Astrocyte of the cerebellum (primary cell): ENCODE measurements at regions not wholly inside any gene's neighbourhood (a gene's known extent, or its start where the extent isn't known, plus 50 kb on each side); places are given as distances from the start of the nearest gene placed in this dataset.
A peak's percentile ranks its signal among the peaks of the same experiment; 100 is the strongest.

Experiments
- DNase-seq: peaks from one replicate; pipeline ENCODE4 v3.0.0-alpha.2; 2011; ENCODE audit warnings: low read depth
- H3K4me3 ChIP-seq: 2 replicates; pipeline ENCODE4 v1.5.1; 2011; ENCODE audit warnings: mild to moderate bottlenecking, low read depth, low read length, moderate library complexity
- in situ Hi-C: cut with HindIII; loops from 2 replicates; pipeline ENCODE4 v1.10.0; 2017; ENCODE audit warnings: low sequenced_read_pairs
- TF ChIP-seq, protein P1 (sequence below): IDR thresholded peaks from 2 replicates; pipeline ENCODE4 v1.5.1; 2012; ENCODE audit warnings: low read length, low read depth, moderate library complexity, mild to moderate bottlenecking; ENCODE audit errors: missing control alignments

DNA sequence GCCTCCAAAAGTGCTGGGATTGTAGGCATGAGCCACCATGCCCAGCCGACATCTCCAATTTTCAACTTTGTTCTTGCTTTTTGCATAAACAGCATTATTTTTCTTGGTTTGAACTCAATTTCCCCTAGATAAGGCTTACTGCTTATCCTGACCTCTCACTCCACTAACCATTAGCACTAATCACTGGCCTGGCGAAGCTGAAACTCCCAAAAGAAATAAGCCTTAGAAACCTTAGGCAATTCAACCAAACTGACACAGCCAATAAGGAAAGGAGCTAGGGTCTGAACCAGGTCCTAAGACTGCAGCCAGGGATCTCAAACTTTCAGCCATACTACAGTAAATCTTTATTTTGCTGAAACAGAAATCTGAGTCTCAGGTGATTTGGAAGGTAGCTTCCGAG, 448.0 kb downstream of the RMST start:
- in situ Hi-C loops: no loop called here
- DNase-seq: no peak
- TF ChIP-seq, protein P1, sequence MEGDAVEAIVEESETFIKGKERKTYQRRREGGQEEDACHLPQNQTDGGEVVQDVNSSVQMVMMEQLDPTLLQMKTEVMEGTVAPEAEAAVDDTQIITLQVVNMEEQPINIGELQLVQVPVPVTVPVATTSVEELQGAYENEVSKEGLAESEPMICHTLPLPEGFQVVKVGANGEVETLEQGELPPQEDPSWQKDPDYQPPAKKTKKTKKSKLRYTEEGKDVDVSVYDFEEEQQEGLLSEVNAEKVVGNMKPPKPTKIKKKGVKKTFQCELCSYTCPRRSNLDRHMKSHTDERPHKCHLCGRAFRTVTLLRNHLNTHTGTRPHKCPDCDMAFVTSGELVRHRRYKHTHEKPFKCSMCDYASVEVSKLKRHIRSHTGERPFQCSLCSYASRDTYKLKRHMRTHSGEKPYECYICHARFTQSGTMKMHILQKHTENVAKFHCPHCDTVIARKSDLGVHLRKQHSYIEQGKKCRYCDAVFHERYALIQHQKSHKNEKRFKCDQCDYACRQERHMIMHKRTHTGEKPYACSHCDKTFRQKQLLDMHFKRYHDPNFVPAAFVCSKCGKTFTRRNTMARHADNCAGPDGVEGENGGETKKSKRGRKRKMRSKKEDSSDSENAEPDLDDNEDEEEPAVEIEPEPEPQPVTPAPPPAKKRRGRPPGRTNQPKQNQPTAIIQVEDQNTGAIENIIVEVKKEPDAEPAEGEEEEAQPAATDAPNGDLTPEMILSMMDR: no peak
- H3K4me3 ChIP-seq: no peak overlapping the region

DNA sequence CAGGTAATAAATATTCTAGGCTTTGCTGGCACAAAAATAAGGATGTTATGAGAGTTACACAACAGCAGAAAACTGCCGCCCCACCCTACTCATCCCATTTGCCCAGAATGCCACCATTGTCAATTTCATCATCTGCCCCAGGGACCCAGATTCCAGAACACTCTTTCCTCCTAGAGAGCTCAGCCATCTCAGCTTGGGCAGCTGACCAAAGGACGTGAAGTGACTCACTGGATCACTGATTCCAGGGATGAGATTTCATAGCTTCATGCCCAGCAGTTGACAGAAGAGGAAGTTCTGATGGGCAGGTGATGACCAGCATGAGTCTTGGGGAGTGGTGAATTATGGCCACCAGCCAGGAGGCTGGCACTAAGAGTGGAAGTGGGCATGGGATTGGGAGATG, 450.3 kb downstream of the RMST start:
- in situ Hi-C loops: no loop called here
- DNase-seq: no peak
- no peak overlapping the region for H3K4me3 ChIP-seq
- TF ChIP-seq, protein P1: no peak

DNA sequence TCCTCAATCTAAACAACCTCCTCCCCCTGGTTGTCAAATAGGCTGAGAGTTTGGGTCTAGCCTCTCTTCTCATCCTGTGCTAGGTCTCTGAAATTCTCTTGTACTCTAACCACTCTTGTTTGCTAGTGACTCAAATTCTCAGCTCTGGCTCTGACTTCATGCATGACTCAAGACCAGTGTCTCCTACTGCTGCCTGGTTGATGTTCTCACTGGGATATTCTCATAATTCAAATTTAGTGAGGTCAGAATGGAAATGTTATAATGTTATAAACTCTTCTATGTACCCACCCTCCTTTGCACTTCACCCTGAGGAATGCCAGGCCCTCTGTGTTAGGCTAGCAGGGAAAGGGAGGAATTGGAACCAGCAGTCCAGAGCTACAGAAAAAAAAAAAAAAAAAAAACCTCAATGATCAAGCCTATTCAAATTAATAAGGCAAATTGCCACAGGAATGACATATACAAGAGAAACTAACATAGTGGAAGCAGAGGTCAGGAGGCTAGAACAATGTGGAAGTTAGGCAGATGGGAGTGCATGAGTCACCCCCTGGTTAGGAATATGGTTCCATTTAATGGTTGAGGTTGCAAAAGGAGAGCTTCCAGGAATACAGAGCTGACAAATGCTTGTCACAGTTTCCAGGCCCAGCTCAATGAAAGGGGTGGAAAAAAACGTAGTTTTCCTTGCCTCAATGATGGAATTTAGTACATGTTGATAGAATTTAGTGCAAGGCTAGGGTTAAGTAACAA, 459.5 kb downstream of the RMST start:
- H3K4me3 ChIP-seq: no peak overlapping the region
- DNase-seq: peak; percentile 90
- in situ Hi-C loops: no loop called here
- TF ChIP-seq, protein P1: no peak

DNA sequence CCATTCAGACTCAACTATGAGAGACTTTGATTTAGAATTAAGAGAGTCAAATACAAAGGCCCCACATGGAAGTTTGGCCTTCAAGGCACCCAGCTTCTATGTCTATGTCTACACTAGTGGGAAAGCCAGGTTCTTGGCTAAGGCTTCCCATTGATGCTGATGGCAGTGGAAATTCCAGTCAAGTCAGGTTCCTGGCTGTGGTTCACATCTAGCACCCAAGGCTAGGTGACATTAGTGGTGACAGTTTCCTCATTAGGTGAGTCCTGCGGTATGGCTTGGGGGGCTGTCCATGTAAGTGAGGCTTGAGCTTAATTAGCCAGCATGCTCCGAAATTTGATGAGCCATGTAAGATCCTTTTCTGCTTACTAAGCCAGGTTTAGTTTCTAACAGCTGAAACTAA, 460.9 kb downstream of the RMST start:
- in situ Hi-C loops: no loop called here
- DNase-seq: no peak
- TF ChIP-seq, protein P1: no peak
- H3K4me3 ChIP-seq: no peak overlapping the region

DNA sequence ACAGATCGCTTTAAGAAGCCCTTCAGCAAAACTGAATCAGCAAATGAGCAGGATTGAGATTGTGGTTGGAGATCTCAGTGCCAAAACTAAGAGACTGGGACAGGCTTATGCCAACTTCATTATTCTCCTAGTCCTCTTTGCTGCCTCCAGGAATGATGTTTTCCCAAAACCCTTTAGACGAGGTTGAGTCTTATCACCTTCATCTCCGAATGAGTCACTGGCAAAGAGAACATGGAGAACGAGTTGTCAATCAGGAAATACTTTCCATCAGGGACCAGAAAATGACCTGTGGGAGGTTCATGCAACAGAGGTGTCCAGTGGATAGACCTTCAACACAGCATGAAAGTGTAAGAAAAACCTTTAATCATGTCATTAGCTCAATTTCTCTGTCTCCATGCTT, 461.5 kb downstream of the RMST start:
- no peak for DNase-seq
- H3K4me3 ChIP-seq: no peak overlapping the region
- in situ Hi-C loops: no loop called here
- TF ChIP-seq, protein P1: no peak

DNA sequence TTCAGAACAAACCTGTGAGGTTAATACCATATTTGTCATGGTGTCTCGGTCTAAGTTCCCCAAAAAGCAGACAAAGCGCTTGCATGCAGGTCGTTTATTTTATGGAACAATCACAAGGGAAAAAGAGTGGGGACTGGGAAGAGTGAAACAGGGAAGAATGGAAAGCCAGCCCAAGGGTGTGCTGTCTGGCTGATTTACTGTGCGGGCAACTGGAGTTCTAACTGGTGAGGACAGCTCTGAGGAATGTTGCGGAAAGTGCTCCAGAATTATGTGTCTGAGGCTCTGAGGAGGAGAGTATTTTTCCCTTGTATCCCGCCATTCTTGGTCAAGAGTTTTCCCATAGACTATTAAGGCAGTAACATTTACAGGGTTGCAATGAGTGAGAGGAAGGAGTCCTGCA, 465.4 kb downstream of the RMST start:
- TF ChIP-seq, protein P1: no peak
- no peak for DNase-seq
- H3K4me3 ChIP-seq: no peak overlapping the region
- in situ Hi-C loops: no loop called here
